Stimulated activated CD8-positive, alpha-beta memory T cell treated with anti-CD3 and anti-CD28 coated beads, Interleukin-4, amount 100 ng/mL, for 4 hours (primary cell): ENCODE measurements at regions not wholly inside any gene's neighbourhood (a gene's known extent, or its start where the extent isn't known, plus 50 kb on each side); places are given as distances from the start of the nearest gene placed in this dataset.

ENCODE experiments used
- DNase-seq, 2 donors: peaks; one replicate each; pipeline ENCODE4 v3.0.0-alpha.2; 2020; ENCODE audit warnings: low read depth in 2 of 2, low spot score in 1 of 2

- DNase-seq = no peak
These were observed 52.3 kb upstream of the SNTG2 start for GRCh38 chr2:898319-898718.

- DNase-seq = no peak
These were observed 53.6 kb upstream of the SNTG2 start for GRCh38 chr2:897091-897490.

GRCh38 chr2:893311-893710 is 57.3 kb upstream of the SNTG2 start:
- DNase-seq = no peak

- DNase-seq = no peak
These were observed 57.8 kb upstream of the SNTG2 start for GRCh38 chr2:892892-893291.

GRCh38 chr2:892401-892800 is 58.2 kb upstream of the SNTG2 start:
- DNase-seq = no peak

- no peak for DNase-seq
These were observed 58.9 kb upstream of the SNTG2 start for GRCh38 chr2:891734-892133.

GRCh38 chr2:890791-891190 is 59.9 kb upstream of the SNTG2 start:
- DNase-seq = no peak

- DNase-seq = no peak
These were observed 60.4 kb upstream of the SNTG2 start for GRCh38 chr2:890214-890613.

- DNase-seq = no peak
These were observed 61.6 kb upstream of the SNTG2 start for GRCh38 chr2:888906-889566.

GRCh38 chr2:888211-888801 is 62.3 kb upstream of the SNTG2 start:
- DNase-seq = no peak

GRCh38 chr2:887639-888038 is 63.0 kb upstream of the SNTG2 start:
- no peak for DNase-seq

- DNase-seq = no peak
These were observed 64.3 kb upstream of the SNTG2 start for GRCh38 chr2:886072-887022.

GRCh38 chr2:885230-886071 is 65.2 kb upstream of the SNTG2 start:
- no peak for DNase-seq

- no peak for DNase-seq
These were observed 66.6 kb upstream of the SNTG2 start for GRCh38 chr2:883803-884748.

- DNase-seq = no peak
These were observed 67.3 kb upstream of the SNTG2 start for GRCh38 chr2:883260-883802.

GRCh38 chr2:881204-881918 is 69.3 kb upstream of the SNTG2 start:
- DNase-seq = no peak

GRCh38 chr2:880201-880970 is 70.3 kb upstream of the SNTG2 start:
- no peak for DNase-seq

GRCh38 chr2:879540-879939 is 71.1 kb upstream of the SNTG2 start:
- no peak for DNase-seq
